ENCODE measurements at regions not wholly inside any gene's neighbourhood (a gene's known extent, or its start where the extent isn't known, plus 50 kb on each side); places are given as distances from the start of the nearest gene placed in this dataset.

DNA sequence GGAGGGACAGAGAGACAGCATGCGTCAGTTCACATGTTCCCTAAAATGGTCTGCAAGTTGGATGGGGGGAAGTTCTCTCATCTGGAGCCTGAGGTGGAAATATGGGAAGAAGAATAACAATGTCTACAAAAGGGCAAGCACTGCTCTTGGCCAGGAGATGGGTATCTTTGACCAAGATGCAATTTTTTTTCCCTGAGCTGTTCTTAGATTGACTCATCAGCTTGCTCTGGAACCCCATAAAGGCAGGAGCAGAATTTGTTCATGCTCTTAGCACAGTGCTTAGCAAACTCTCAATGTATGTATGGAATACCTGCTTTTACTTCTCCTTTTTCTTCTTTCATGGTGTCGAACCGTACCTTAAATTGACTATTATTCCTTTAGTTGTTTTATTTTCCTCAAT is 90.5 kb upstream of the ZNF827 start:
- TF ChIP-seq, protein P1, sequence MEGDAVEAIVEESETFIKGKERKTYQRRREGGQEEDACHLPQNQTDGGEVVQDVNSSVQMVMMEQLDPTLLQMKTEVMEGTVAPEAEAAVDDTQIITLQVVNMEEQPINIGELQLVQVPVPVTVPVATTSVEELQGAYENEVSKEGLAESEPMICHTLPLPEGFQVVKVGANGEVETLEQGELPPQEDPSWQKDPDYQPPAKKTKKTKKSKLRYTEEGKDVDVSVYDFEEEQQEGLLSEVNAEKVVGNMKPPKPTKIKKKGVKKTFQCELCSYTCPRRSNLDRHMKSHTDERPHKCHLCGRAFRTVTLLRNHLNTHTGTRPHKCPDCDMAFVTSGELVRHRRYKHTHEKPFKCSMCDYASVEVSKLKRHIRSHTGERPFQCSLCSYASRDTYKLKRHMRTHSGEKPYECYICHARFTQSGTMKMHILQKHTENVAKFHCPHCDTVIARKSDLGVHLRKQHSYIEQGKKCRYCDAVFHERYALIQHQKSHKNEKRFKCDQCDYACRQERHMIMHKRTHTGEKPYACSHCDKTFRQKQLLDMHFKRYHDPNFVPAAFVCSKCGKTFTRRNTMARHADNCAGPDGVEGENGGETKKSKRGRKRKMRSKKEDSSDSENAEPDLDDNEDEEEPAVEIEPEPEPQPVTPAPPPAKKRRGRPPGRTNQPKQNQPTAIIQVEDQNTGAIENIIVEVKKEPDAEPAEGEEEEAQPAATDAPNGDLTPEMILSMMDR (IDR thresholded peaks at IDR 0.05 in 4 of 5, conservative IDR thresholded peaks at IDR 0.05 in 1 of 5): no peak
- no peak for TF ChIP-seq POLR2A (IDR thresholded peaks at IDR 0.05)
